Naive thymus-derived CD4-positive, alpha-beta T cell (primary cell): ENCODE measurements at regions not wholly inside any gene's neighbourhood (a gene's known extent, or its start where the extent isn't known, plus 50 kb on each side); places are given as distances from the start of the nearest gene placed in this dataset.

Experiments used
- ATAC-seq: fragments of 150-1000 bp; cut with Tn5 transposase; 2 replicates; pipeline ENCODE4 v1.10.0; 2021; ENCODE audit warnings: mild to moderate bottlenecking, moderate library complexity
- CTCF ChIA-PET: fragments of 350-600 bp; sonication (Branson Sonifier 250); formaldehyde crosslinking; loops from one replicate; lab custom pipeline; 2021; ENCODE audit warnings: antibody characterized with exemption; lab: Charles Lee
- POLR2A ChIA-PET: fragments of 350-600 bp; sonication (Branson Sonifier 250); formaldehyde crosslinking; loops from one replicate; lab custom pipeline; 2021; ENCODE audit warnings: antibody characterized with exemption, inconsistent platforms; lab: Charles Lee
- DNase-seq, 9 donors: peaks; one replicate each; pipeline versions ENCODE4 v3.0.0 to v3.0.0-alpha.2; 2020 to 2022; ENCODE audit warnings: mixed read lengths in 1 of 9
- H3K27ac ChIP-seq: one replicate; pipeline ENCODE4 v1.7.0; 2013; ENCODE audit warnings: mild to moderate bottlenecking, low read depth, low read length, moderate library complexity
- H3K27me3 ChIP-seq, 2 donors: one replicate each; pipeline ENCODE4 v1.7.0; 2013; ENCODE audit warnings: low read length in 2 of 2, mild to moderate bottlenecking in 2 of 2, moderate library complexity in 2 of 2; ENCODE audit not compliant: control insufficient read depth in 2 of 2, insufficient read depth in 2 of 2
- H3K36me3 ChIP-seq, 3 experiments: 1 replicate in 2 of 3; 2 replicates in 1 of 3; pipeline ENCODE4 v1.7.0; 2013; ENCODE audit warnings: low read length in 3 of 3, mild to moderate bottlenecking in 3 of 3, moderate library complexity in 1 of 3; ENCODE audit not compliant: insufficient read depth in 3 of 3, control insufficient read depth in 2 of 3
- H3K4me1 ChIP-seq, 2 donors: one replicate each; pipeline ENCODE4 v1.7.0; 2013; ENCODE audit warnings: low read length in 2 of 2, mild to moderate bottlenecking in 2 of 2, moderate library complexity in 1 of 2; ENCODE audit not compliant: control insufficient read depth in 2 of 2, insufficient read depth in 2 of 2
- H3K4me3 ChIP-seq: 2 replicates; pipeline ENCODE4 v1.7.0; 2013; ENCODE audit warnings: mild to moderate bottlenecking, low read length
- H3K9me3 ChIP-seq, 3 experiments: 1 replicate in 2 of 3; 2 replicates in 1 of 3; pipeline ENCODE4 v1.7.0; 2013; ENCODE audit warnings: low read length in 3 of 3; ENCODE audit not compliant: control insufficient read depth in 2 of 3
- H3K27ac Mint-ChIP-seq, 9 donors: one replicate each; pipeline ENCODE4 v1.8.0; 2020 to 2022; ENCODE audit warnings: mixed read lengths in 9 of 9, mild to moderate bottlenecking in 8 of 9, moderate library complexity in 5 of 9, inconsistent platforms in 2 of 9
- H3K27me3 Mint-ChIP-seq, 5 donors: one replicate each; pipeline ENCODE4 v1.8.0; 2021 to 2022; ENCODE audit warnings: mixed read lengths in 5 of 5, mild to moderate bottlenecking in 1 of 5
- H3K36me3 Mint-ChIP-seq, 5 donors: one replicate each; pipeline ENCODE4 v1.8.0; 2020 to 2022; ENCODE audit warnings: mixed read lengths in 5 of 5, mild to moderate bottlenecking in 3 of 5, inconsistent platforms in 1 of 5
- H3K4me1 Mint-ChIP-seq, 7 donors: one replicate each; pipeline ENCODE4 v1.8.0; 2020 to 2022; ENCODE audit warnings: mixed read lengths in 7 of 7, mild to moderate bottlenecking in 3 of 7, inconsistent platforms in 1 of 7
- H3K4me3 Mint-ChIP-seq, 10 donors: one replicate each; pipeline ENCODE4 v1.8.0; 2020 to 2022; ENCODE audit warnings: mild to moderate bottlenecking in 10 of 10, mixed read lengths in 10 of 10, moderate library complexity in 6 of 10, inconsistent platforms in 2 of 10
- H3K9me3 Mint-ChIP-seq, 11 donors: one replicate each; pipeline ENCODE4 v1.8.0; 2020 to 2022; ENCODE audit warnings: mixed read lengths in 11 of 11, mild to moderate bottlenecking in 4 of 11, inconsistent platforms in 1 of 11, moderate library complexity in 1 of 11
- intact Hi-C, 2 donors: fragments of 100-400 bp; cut with micrococcal nuclease; formaldehyde crosslinking; loops; one replicate each; pipeline ENCODE4 v1.15.1; 2023

DNA sequence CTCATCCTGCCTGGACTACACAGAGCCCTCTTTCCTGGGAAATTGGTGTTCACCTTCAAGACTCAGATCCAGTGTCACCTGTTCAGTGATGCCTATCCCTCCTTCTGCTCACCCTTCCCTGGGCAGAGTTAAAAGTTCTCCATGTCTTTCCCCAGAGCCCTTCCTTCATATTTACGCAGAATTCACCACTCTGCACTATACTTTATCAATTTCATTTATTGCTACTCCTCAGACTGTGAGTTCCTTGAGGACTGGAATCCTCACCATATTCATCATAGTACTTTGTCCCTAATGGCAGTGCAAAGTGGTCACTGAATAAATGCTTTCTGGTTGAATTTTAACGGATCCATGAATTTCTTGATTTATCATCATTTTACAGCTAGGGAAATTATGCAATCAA lies 300.0 kb downstream of the CHRM3 start:
- no peak for ATAC-seq
- intact Hi-C loops, result no loop called here
- peaks cover 0 to 6% (median 0%) of the 10 kb centered on the region in 7 donors for H3K4me1 Mint-ChIP-seq
- H3K36me3 Mint-ChIP-seq, result no peaks in the 10 kb centered on the region
- POLR2A ChIA-PET, result no interaction called here
- Histone ChIP-seq H3K27ac (no peak overlapping the region), H3K36me3 (no peaks in the 10 kb centered on the region), H3K27me3 (no peaks in the 10 kb centered on the region), H3K4me1 (no peaks in the 10 kb centered on the region), H3K9me3 (no peaks in the 10 kb centered on the region), H3K4me3 (no peak overlapping the region)
- CTCF ChIA-PET, result no interaction called here
- no peak for DNase-seq
- H3K9me3 Mint-ChIP-seq, result peaks cover 0 to 5% (median 0%) of the 10 kb centered on the region in 11 donors
- H3K27ac Mint-ChIP-seq, result no peak overlapping the region
- H3K27me3 Mint-ChIP-seq, result peaks cover 0 to 8% (median 0%) of the 10 kb centered on the region in 5 donors
- no peak overlapping the region for H3K4me3 Mint-ChIP-seq

DNA sequence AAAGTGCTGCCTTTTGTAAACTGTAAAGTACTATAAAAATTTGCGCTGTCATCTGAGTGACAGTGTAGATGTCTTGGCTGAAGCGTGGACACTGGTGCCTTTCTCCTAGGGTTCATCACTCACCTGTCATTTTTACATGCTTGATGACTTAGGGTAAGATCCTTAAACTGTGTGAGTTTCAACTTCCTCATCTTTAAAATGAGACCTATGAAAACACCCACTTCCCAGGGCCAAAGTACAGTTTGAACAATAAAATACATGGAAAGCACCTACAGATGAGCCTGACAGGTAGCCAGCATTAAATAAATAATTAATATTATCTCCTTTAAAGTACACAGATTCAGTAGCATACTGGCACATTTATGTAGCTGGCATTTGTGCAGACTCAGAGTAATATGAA lies 309.9 kb downstream of the CHRM3 start:
- peaks cover 4 to 16% (median 14%) of the 10 kb centered on the region in 7 donors for H3K4me1 Mint-ChIP-seq
- H3K9me3 ChIP-seq, result no peaks in the 10 kb centered on the region
- peaks cover 0 to 7% of the 10 kb centered on the region in 2 donors for H3K4me1 ChIP-seq
- peaks cover 0 to 12% (median 4%) of the 10 kb centered on the region in 11 donors for H3K9me3 Mint-ChIP-seq
- no peaks in the 10 kb centered on the region for H3K36me3 ChIP-seq
- DNase-seq (no peak), ATAC-seq (no peak)
- ChIA-PET POLR2A (interaction anchor here (1.4 kb wide), 1 partner anchor 23 kb away, joined by 3 read pairs; no protein-coding TSS in a partner anchor), CTCF (no interaction called here)
- H3K27me3 Mint-ChIP-seq, result no peaks in the 10 kb centered on the region
- H3K27ac Mint-ChIP-seq, result no peak overlapping the region
- intact Hi-C loops, result no loop called here
- H3K27ac ChIP-seq, result no peak overlapping the region
- no peak overlapping the region for H3K4me3 Mint-ChIP-seq
- no peak overlapping the region for H3K4me3 ChIP-seq
- no peaks in the 10 kb centered on the region for H3K27me3 ChIP-seq
- H3K36me3 Mint-ChIP-seq, result peaks cover 0 to 5% (median 4%) of the 10 kb centered on the region in 5 donors

DNA sequence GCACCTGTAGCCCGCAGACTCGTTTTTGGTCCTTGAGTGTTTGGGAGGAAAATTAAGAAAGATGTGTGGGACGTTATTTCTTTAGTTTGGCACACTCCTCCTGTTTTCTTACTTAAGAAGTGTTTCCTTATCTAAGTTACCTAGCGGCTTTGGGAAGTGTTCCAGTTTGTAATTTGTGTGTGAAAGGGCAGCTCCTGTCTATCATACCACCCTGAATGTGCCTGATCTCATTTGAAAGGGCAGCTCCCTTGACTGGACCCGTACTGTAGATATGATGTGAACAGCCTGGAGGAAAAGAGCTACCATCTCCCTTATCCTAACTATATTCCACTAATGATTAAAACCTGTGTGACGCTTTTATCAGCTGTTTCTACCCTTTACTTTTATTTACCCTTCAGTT lies 314.3 kb downstream of the CHRM3 start:
- no peak for DNase-seq
- Histone ChIP-seq H3K4me1 (no peaks in the 10 kb centered on the region), H3K4me3 (no peak overlapping the region), H3K27me3 (no peaks in the 10 kb centered on the region), H3K9me3 (no peaks in the 10 kb centered on the region), H3K27ac (no peak overlapping the region), H3K36me3 (peaks cover 0 to 9% (median 0%) of the 10 kb centered on the region in 3 experiments)
- no peak overlapping the region for H3K27ac Mint-ChIP-seq
- no peaks in the 10 kb centered on the region for H3K27me3 Mint-ChIP-seq
- H3K4me3 Mint-ChIP-seq, result no peak overlapping the region
- no peak for ATAC-seq
- ChIA-PET POLR2A (interaction anchor here (1.3 kb wide), 1 partner anchor 18 kb away, joined by 4 read pairs; no protein-coding TSS in a partner anchor), CTCF (no interaction called here)
- H3K4me1 Mint-ChIP-seq, result peaks cover 4 to 38% (median 21%) of the 10 kb centered on the region in 7 donors
- peaks cover 0 to 12% (median 5%) of the 10 kb centered on the region in 11 donors for H3K9me3 Mint-ChIP-seq
- H3K36me3 Mint-ChIP-seq, result peaks cover 9 to 32% (median 25%) of the 10 kb centered on the region in 5 donors
- intact Hi-C loops, result no loop called here

DNA sequence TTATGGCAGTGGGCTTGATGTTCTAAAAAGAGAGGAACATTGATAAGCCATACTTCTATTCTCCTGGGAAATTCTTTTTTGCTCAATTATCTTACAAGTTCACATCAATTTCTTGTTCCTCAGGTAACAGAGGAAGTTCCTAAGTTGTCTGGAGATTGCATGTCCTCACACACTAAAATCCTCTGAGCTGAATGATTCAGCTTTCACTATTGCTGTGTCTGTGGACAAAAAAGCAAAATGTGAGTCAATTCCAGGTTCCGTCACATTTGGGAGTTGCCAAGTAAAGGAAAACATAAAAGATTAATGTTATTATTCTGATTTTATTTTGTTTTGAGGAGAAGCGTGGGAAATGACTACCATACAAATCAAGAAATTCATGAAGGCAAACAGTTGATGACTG lies 316.7 kb downstream of the CHRM3 start:
- Histone ChIP-seq H3K27ac (no peak overlapping the region), H3K27me3 (no peaks in the 10 kb centered on the region), H3K36me3 (peaks cover 0 to 13% (median 0%) of the 10 kb centered on the region in 3 experiments), H3K4me3 (no peak overlapping the region), H3K9me3 (no peaks in the 10 kb centered on the region), H3K4me1 (no peaks in the 10 kb centered on the region)
- DNase-seq, result no peak
- CTCF ChIA-PET, result no interaction called here
- POLR2A ChIA-PET, result interaction anchor here (0.6 to 2.4 kb wide), 2 partner anchors 12 to 122 kb away, joined by 3 to 7 read pairs; no protein-coding TSS in a partner anchor
- Mint-ChIP-seq H3K9me3 (peaks cover 0 to 6% (median 0%) of the 10 kb centered on the region in 11 donors), H3K4me1 (peaks cover 5 to 52% (median 25%) of the 10 kb centered on the region in 7 donors), H3K27me3 (no peaks in the 10 kb centered on the region), H3K4me3 (no peak overlapping the region), H3K36me3 (peaks cover 13 to 43% (median 35%) of the 10 kb centered on the region in 5 donors), H3K27ac (peak overlapping the region in 7 of 9 donors; percentile 23 to 75 (median 51))
- intact Hi-C loops, result loop anchor here in 1 of 2 donors (2.0 kb wide), 1 partner anchor 16 kb away; no protein-coding TSS in a partner anchor
- ATAC-seq, result no peak

- ChIA-PET POLR2A (interaction anchor here (5.6 kb wide), 1 partner anchor 11 kb away, joined by 60 read pairs; no protein-coding TSS in a partner anchor), CTCF (no interaction called here)
- DNase-seq (no peak), ATAC-seq (no peak)
- Histone ChIP-seq H3K36me3 (peaks cover 0 to 20% (median 0%) of the 10 kb centered on the region in 3 experiments), H3K9me3 (no peaks in the 10 kb centered on the region), H3K27me3 (no peaks in the 10 kb centered on the region), H3K4me3 (no peak overlapping the region), H3K27ac (no peak overlapping the region), H3K4me1 (no peaks in the 10 kb centered on the region)
- Mint-ChIP-seq H3K36me3 (peaks cover 22 to 69% (median 57%) of the 10 kb centered on the region in 5 donors), H3K9me3 (peaks cover 0 to 10% (median 0%) of the 10 kb centered on the region in 11 donors), H3K27me3 (no peaks in the 10 kb centered on the region), H3K4me1 (peaks cover 10 to 67% (median 41%) of the 10 kb centered on the region in 7 donors), H3K4me3 (no peak overlapping the region), H3K27ac (peak overlapping the region in 7 of 9 donors; percentile 15 to 82 (median 49))
- intact Hi-C loops, result no loop called here
Observed at GRCh38 chr1:239706245-239706892, 320.0 kb downstream of the CHRM3 start.

- Mint-ChIP-seq H3K9me3 (peaks cover 0 to 10% (median 0%) of the 10 kb centered on the region in 11 donors), H3K4me1 (peaks cover 13 to 57% (median 38%) of the 10 kb centered on the region in 7 donors), H3K27me3 (no peaks in the 10 kb centered on the region), H3K36me3 (peaks cover 27 to 77% (median 60%) of the 10 kb centered on the region in 5 donors), H3K4me3 (no peak overlapping the region), H3K27ac (peak overlapping the region in 7 of 9 donors; percentile 10 to 90 (median 75))
- DNase-seq (no peak), ATAC-seq (no peak)
- H3K27ac ChIP-seq, result no peak overlapping the region
- CTCF ChIA-PET, result interaction anchor here (0.9 kb wide), 1 partner anchor 10 kb away, joined by 3 read pairs; no protein-coding TSS in a partner anchor
- H3K36me3 ChIP-seq, result peaks cover 0 to 24% (median 0%) of the 10 kb centered on the region in 3 experiments
- no peak overlapping the region for H3K4me3 ChIP-seq
- intact Hi-C loops, result loop anchor here in 1 of 2 donors (1.0 kb wide), 1 partner anchor 12 kb away; no protein-coding TSS in a partner anchor
- POLR2A ChIA-PET, result interaction anchor here (0.6 to 5.6 kb wide), 2 partner anchors 10 to 16 kb away, joined by 5 to 60 read pairs; no protein-coding TSS in a partner anchor
- no peaks in the 10 kb centered on the region for H3K27me3 ChIP-seq
- peaks cover 0 to 4% of the 10 kb centered on the region in 2 donors for H3K4me1 ChIP-seq
- H3K9me3 ChIP-seq, result no peaks in the 10 kb centered on the region
Observed at GRCh38 chr1:239707615-239708014, 321.2 kb downstream of the CHRM3 start.
